IgD-negative memory B cell (primary cell): ENCODE measurements at regions not wholly inside any gene's neighbourhood (a gene's known extent, or its start where the extent isn't known, plus 50 kb on each side); places are given as distances from the start of the nearest gene placed in this dataset.
"Not testable (repeated sequence)": the region's sequence is repeated elsewhere in the genome, so short reads cannot be mapped to it uniquely, and the experiment has no call there.

ENCODE experiments used
- H3K27ac Mint-ChIP-seq, 3 donors: one replicate each; pipeline ENCODE4 v1.8.0; 2020 to 2022; ENCODE audit warnings: mild to moderate bottlenecking in 3 of 3, mixed read lengths in 3 of 3, moderate library complexity in 1 of 3
- H3K27me3 Mint-ChIP-seq: one replicate; pipeline ENCODE4 v1.8.0; 2021; ENCODE audit warnings: mixed read lengths
- H3K36me3 Mint-ChIP-seq: one replicate; pipeline ENCODE4 v1.8.0; 2020; ENCODE audit warnings: mild to moderate bottlenecking, mixed read lengths
- H3K4me1 Mint-ChIP-seq, 3 donors: one replicate each; pipeline ENCODE4 v1.8.0; 2020 to 2022; ENCODE audit warnings: mixed read lengths in 3 of 3, mild to moderate bottlenecking in 1 of 3
- H3K4me3 Mint-ChIP-seq, 4 donors: one replicate each; pipeline ENCODE4 v1.8.0; 2020 to 2022; ENCODE audit warnings: mild to moderate bottlenecking in 4 of 4, mixed read lengths in 4 of 4, moderate library complexity in 3 of 4
- H3K9me3 Mint-ChIP-seq, 3 donors: one replicate each; pipeline ENCODE4 v1.8.0; 2020 to 2021; ENCODE audit warnings: mixed read lengths in 3 of 3, mild to moderate bottlenecking in 1 of 3

DNA sequence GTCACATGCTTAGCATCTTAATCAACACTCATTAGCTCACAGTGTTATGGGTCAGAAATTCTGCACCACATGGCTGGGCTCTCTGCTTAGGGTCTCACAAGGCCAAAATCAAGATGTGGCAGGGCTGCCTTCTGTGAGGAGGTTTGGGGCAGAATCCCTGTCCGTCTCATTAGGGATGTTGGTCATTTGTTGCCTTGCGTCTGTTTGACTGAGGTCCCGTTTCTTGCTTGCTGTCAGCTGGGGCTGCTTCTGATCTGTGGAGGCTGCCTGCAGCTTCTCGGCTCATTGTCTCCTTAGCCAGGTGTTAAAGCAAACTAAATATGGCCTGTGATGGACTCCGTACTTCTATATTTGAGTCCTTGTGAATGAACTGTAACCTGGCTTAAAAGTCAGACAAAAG is 146.5 kb downstream of the NDUFA10 start:
- Mint-ChIP-seq H3K27me3 (peaks cover 40% of the 10 kb centered on the region), H3K4me3 (no peak overlapping the region), H3K9me3 (peaks cover 0 to 3% (median 0%) of the 10 kb centered on the region in 3 donors), H3K27ac (no peak overlapping the region), H3K36me3 (no peaks in the 10 kb centered on the region), H3K4me1 (peaks cover 2 to 18% (median 10%) of the 10 kb centered on the region in 3 donors)

DNA sequence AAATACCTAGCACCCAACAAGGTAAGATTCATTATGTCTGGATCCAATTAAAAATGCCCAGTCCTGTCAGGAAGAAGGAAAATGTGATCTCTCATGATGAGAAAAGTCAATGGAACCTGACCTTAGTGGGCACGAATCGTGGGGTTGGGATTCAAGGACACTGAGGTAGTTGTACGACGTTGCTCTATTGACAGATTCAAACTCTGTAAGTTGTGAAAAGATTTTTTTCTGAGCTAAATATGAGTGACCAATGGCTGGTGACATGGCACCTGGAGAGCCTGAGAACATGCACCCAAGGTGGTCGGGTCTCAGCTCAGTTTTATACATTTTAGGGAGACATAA is 148.2 kb downstream of the NDUFA10 start:
- Mint-ChIP-seq H3K27ac (no peak overlapping the region), H3K4me3 (no peak overlapping the region), H3K9me3 (peaks cover 0 to 3% (median 0%) of the 10 kb centered on the region in 3 donors), H3K4me1 (peaks cover 0 to 14% (median 10%) of the 10 kb centered on the region in 3 donors), H3K27me3 (peaks cover 38% of the 10 kb centered on the region), H3K36me3 (no peaks in the 10 kb centered on the region)

DNA sequence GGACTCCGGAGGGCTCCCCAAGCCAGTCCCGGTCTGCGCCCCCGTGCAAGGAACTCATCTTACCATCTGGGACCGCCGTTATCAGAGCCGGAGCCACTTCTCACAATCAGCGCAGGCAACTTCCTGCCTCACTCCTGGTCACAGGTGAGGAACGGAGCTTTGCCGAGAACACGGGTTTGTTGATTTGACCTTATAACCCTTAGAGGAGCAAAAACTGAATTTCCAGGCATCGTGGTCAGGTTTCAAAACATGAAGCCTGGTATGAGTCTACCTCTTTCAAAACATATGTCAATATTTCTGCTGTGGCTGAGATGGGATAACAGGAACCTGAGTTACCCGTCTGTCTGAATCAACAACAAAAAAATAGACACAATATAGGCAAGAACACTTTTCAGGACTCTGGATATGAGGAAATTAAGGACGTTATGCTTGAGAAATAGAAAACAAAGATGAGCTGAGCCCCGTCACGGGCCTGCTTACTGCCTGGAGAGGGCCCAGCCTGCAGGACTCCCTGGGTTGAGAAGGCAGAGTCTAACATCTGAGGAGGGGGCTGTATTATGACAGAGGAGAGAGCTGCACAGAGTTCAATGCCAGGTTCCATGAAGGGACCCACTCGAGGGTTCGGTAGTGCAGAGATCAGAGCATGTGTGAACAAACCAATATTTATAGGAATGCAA is 148.7 kb downstream of the NDUFA10 start:
- Mint-ChIP-seq H3K4me1 (peaks cover 0 to 14% (median 10%) of the 10 kb centered on the region in 3 donors), H3K36me3 (no peaks in the 10 kb centered on the region), H3K4me3 (peak overlapping the region in 1 of 4 donors; percentile 10), H3K9me3 (peaks cover 0 to 3% (median 0%) of the 10 kb centered on the region in 3 donors), H3K27ac (no peak overlapping the region), H3K27me3 (peaks cover 35% of the 10 kb centered on the region)

DNA sequence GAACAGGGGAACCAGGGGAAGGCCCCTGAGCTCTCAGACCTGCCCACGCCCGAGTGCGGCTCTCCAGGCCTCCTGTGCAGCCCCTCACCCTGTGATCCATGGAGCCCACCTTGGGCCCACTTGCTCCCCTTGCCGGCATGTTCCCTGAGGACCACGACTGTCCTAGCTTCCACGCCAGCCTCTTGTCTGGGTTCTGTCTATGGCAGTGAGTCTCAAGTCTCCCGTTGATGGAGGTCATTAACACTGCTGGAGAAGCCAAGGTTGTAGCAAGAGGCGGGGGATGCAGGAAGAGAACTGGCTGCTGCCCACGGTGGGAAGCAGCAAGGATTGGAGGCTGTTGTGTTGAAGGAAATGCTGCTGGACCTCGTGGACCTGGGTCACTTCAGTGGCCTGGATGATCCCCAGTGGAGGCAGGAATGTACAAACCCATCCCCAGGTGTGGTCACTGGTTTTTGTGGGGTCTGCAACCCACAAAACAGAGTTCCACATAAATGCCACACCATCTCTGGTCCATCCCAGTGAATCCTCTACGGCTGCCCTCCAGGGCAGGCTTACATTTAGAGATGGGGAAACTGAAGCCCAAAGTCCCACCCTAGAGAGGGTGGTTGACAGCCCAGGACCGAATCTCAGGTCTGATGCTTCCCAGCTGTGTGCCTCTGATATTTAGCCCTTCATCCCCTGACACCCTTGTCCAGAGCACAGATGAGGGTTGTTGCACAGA is 150.3 kb downstream of the NDUFA10 start:
- peaks cover 0 to 1% (median 0%) of the 10 kb centered on the region in 3 donors for H3K9me3 Mint-ChIP-seq
- no peak overlapping the region for H3K27ac Mint-ChIP-seq
- peaks cover 0 to 14% (median 10%) of the 10 kb centered on the region in 3 donors for H3K4me1 Mint-ChIP-seq
- no peaks in the 10 kb centered on the region for H3K36me3 Mint-ChIP-seq
- no peak overlapping the region for H3K4me3 Mint-ChIP-seq
- peaks cover 25% of the 10 kb centered on the region for H3K27me3 Mint-ChIP-seq

DNA sequence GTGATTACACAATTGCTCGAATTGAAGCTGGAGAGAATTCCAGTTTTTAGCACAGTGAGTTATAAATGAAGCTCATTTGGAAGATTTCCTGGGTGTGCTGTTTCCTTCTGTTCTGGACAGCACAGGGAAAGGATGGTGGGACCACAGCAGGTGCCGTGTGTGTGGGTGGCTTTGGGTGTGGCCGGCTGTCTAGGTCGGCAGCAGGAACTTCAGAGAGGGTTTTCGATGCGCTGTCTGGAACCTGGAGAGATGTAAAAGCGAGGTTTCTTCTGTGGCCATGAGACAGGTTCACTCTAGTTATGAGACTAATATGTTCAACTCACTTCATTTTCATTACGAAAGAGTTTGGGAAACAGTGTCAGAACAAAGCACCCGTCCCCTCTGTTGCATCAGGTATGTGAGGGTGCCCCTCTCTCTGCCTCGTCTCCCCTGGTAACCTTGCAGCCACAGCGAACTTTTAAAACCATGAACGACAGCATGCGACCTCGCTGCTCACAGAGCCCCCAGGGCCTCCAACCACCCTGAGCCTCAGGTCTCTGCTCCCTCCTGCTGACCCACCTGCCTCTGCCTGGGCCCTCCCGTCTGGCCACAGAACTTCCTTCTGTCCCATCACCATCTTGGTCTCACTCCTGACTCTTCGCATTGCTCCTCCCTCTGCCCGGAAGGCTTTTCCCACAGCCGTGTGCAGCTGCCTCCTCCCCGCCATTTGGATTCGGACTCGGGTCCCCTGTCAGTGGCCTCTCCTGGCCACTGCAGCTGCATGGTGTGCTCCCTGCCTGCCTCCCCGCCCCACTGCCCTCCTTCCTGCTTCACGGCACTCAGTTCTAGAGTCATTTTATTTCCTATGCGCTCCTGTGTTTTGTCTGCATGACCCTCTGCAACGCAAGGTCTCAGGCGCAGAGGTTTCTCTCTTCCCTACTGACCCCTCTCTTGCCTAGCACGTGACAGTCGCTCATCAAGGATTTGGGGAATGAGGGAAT is 151.2 kb downstream of the NDUFA10 start:
- Mint-ChIP-seq H3K27me3 (peaks cover 23% of the 10 kb centered on the region), H3K36me3 (no peaks in the 10 kb centered on the region), H3K27ac (no peak overlapping the region)

DNA sequence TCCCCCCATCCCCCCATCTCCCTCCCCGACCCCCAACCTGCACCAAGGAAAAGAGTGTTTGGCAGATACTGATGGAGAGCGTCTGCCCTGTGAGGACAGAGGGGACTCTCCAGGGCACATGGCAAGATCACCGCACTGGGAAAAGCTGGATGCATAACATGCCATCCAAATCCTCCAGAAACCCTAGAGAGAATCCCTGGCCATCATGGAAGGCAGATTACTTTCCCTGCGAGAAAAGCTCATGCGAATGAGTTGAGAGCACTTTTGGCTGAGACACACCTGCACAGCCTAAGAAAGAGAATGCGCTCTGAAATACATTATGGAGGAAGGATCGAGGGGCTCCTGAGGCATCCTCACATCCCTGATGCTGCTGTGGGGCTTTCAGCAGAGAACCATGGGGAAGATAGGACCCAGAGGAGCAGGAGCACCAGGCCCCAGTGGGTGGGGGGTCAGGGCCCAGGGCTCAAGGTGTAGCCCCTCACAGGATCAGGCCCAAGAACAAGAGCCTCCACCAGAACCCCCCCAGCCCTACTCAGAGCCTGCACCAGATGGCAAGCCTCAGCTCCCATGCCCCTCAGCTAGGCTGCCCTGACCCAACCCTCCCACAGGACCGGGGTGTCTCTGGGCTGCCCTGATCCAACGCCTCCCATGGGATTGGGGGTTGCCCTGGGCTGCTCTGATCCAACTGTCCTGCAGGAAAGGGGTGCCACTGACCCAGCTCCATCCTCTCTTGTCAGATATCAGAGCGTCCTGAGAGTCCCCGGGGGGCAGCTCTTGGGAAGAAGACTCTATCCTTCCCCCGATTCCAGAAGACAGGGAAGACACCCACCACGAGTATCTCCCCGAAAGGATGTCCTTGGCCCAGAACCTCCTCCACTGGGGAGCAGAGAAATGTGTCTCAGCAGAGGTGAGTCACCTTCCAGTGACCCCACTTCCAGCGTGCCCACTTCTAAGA is 153.4 kb downstream of the NDUFA10 start:
- Mint-ChIP-seq H3K36me3 (no peaks in the 10 kb centered on the region), H3K4me1 (peaks cover 0 to 2% (median 0%) of the 10 kb centered on the region in 3 donors), H3K9me3 (no peaks in the 10 kb centered on the region), H3K27ac (no peak overlapping the region), H3K27me3 (peaks cover 17% of the 10 kb centered on the region), H3K4me3 (no peak overlapping the region)

More for the DNA sequence above, 151.2 kb downstream of the NDUFA10 start:
- Mint-ChIP-seq H3K9me3 (no peaks in the 10 kb centered on the region), H3K4me3 (no peak overlapping the region), H3K4me1 (peaks cover 0 to 14% (median 10%) of the 10 kb centered on the region in 3 donors)

DNA sequence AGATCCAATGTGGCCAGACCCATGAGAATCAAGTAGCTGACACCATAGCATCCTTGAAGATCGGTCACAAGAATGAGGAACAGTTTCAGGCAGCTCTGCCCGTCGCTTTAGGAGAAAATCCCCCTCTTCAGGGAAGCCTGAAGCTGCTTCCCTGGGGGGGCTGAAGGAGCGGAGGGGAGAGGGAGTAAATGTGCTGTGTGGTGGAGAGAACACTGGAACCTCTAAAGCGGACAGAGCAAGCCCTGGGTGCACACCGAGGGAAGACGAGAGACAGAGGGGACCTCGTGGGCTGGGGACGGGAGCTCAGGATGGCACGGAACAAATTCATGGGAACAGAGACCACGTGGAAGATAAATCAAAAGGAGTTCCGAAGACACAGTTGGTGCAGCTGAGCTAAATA is 154.3 kb downstream of the NDUFA10 start:
- H3K4me3 Mint-ChIP-seq: no peak overlapping the region
- no peak overlapping the region for H3K27ac Mint-ChIP-seq
- H3K27me3 Mint-ChIP-seq: peaks cover 8% of the 10 kb centered on the region
- H3K36me3 Mint-ChIP-seq: no peaks in the 10 kb centered on the region
- H3K9me3 Mint-ChIP-seq: no peaks in the 10 kb centered on the region
- H3K4me1 Mint-ChIP-seq: peaks cover 0 to 2% (median 0%) of the 10 kb centered on the region in 3 donors

DNA sequence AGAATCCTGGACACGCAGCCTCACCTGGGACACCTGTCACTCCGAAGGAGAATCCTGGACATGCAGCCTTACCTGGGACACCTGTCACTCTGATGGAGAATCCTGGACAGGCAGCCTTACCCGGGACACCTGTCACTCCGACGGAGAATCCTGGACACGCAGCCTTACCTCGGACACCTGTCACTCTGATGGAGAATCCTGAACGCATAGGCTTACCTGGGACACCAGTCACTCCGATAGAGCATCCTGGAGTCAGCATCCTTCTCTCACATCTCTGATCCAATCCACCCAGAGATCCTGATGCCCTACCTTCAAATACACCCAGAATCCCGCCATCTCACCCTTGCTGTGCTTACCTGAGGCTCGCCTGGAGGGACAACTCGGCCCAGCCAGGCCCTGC is 154.9 kb downstream of the NDUFA10 start:
- H3K36me3 Mint-ChIP-seq: no peaks in the 10 kb centered on the region
- no peaks in the 10 kb centered on the region for H3K4me1 Mint-ChIP-seq
- no peak overlapping the region for H3K27ac Mint-ChIP-seq
- H3K9me3 Mint-ChIP-seq: no peaks in the 10 kb centered on the region
- H3K4me3 Mint-ChIP-seq: no peak overlapping the region
- H3K27me3 Mint-ChIP-seq: peaks cover 7% of the 10 kb centered on the region

DNA sequence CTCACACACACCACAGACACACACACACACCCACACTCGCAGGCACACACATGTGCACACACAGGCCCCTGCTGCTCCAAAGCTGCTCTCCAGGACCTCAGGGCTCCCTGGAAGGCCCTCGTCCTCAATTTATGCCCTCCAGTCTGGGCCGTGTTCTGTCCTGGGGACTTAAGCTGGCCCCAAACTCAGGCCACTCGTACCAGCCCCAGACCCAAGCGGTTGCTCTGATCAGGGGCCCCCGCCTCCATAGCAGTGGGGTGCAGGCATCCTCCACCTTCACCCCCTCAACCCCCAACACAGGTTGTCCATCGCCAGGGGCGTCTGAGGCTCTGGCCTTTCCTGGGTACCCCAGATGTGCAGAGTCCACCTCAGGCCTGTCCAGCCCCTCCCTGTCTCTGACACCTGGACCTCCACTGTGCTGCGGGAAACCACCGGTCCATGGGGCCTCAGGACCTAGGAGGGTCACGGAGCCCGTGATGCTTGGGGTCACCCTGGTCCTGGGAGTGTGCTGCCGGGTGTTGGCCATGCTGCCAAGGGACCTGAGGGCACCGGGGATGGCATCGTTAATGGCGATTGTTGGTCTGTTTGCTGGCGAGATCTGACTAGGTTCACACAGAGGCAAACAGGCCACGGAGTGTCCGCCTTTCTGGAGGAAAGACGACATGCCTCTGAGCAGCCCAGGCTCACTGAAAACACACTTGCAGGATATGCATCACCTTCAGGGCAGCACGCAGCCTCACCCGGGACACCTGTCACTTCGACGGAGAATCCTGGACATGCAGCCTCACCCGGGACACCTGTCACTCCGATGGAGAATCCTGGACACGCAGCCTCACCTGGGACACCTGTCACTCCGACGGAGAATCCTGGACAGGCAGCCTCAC is 155.6 kb downstream of the NDUFA10 start:
- H3K4me3 Mint-ChIP-seq: no peak overlapping the region
- no peaks in the 10 kb centered on the region for H3K4me1 Mint-ChIP-seq
- no peaks in the 10 kb centered on the region for H3K36me3 Mint-ChIP-seq
- no peaks in the 10 kb centered on the region for H3K9me3 Mint-ChIP-seq
- no peak overlapping the region for H3K27ac Mint-ChIP-seq
- H3K27me3 Mint-ChIP-seq: peaks cover 5% of the 10 kb centered on the region

DNA sequence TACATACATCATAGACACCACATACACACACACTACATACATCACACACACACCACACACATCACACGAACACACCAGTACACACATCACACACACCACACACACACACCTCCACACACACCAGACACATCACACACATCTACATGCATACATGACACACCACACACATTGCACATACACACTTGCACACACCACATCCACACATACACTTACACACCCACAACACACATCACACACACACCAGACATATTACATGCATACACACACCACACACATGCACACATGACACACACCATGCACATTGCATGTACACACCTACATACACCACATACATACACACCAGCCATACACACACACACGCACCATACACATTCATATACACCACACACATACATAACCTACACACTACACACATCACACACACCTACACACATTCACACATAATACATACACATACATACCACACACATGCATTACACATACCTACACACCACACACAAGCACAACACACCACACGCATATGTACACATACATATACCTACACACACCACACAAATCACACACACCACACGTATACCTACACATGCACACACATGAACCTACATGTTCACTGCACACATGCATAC is 156.5 kb downstream of the NDUFA10 start:
- peaks cover under 1% of the 10 kb centered on the region for H3K27me3 Mint-ChIP-seq
- no peaks in the 10 kb centered on the region for H3K36me3 Mint-ChIP-seq
- no peaks in the 10 kb centered on the region for H3K4me1 Mint-ChIP-seq
- H3K27ac Mint-ChIP-seq: no peak overlapping the region
- H3K4me3 Mint-ChIP-seq: no peak overlapping the region
- no peaks in the 10 kb centered on the region for H3K9me3 Mint-ChIP-seq

DNA sequence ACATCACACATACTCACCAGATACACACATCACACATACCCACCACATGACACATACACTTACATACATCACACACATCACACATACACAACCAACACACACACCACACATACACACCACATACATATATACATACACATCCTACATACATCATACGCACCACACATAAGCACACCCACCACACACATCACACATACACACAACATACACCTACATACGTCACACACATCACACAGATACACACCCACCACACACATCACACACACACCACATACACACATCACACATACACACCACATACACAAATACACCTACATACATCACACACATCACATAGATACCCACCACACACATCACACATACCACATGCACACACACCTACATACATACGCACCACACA is 158.4 kb downstream of the NDUFA10 start:
- H3K4me1 Mint-ChIP-seq: no peaks in the 10 kb centered on the region
- no peaks in the 10 kb centered on the region for H3K9me3 Mint-ChIP-seq
- no peak overlapping the region for H3K4me3 Mint-ChIP-seq
- no peaks in the 10 kb centered on the region for H3K27me3 Mint-ChIP-seq
- no peak overlapping the region for H3K27ac Mint-ChIP-seq
- no peaks in the 10 kb centered on the region for H3K36me3 Mint-ChIP-seq

DNA sequence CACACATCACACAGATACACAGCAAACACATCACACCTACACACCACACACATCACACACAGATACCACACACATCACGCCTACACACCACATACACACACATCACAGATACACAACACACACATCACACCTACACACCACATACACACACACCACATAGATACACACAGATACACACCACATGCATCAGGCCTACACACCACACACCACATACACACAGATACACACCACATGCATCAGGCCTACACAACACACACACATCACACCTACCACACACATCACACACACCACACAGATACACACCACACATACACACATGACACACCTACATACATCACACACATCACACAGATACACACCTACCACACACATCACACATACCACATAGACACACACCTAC is 158.8 kb downstream of the NDUFA10 start:
- H3K27me3 Mint-ChIP-seq: no peaks in the 10 kb centered on the region

DNA sequence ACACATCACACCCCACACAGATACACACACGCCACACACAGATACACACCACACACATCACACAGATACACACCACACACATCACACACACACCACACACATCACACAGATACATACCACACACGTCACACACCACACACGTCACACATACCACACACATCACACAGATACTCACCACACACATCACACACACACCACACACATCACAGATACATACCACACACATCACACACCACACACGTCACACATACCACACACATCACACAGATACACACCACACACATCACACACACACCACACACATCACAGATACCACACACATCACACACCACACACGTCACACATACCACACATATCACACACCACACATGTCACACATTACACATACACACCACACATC is 159.3 kb downstream of the NDUFA10 start:
- H3K4me1 Mint-ChIP-seq, H3K27me3 Mint-ChIP-seq, H3K27ac Mint-ChIP-seq, H3K4me3 Mint-ChIP-seq, H3K36me3 Mint-ChIP-seq, H3K9me3 Mint-ChIP-seq: not testable (repeated sequence)

More for the DNA sequence above, 158.8 kb downstream of the NDUFA10 start:
- Mint-ChIP-seq H3K36me3 (no peaks in the 10 kb centered on the region), H3K4me1 (no peaks in the 10 kb centered on the region), H3K27ac (no peak overlapping the region), H3K4me3 (no peak overlapping the region), H3K9me3 (no peaks in the 10 kb centered on the region)
